ENCODE measurements at regions not wholly inside any gene's neighbourhood (a gene's known extent, or its start where the extent isn't known, plus 50 kb on each side); places are given as distances from the start of the nearest gene placed in this dataset.
"Not testable (repeated sequence)": the region's sequence is repeated elsewhere in the genome, so short reads cannot be mapped to it uniquely, and the experiment has no call there.

GRCh38 chr10:6840201-6840691, 260.2 kb upstream of the PRKCQ start:
- Histone ChIP-seq H3K4me1 (ENCODE audit: control insufficient read depth in 1 of 2, insufficient read depth in 2 of 2, low read length in 2 of 2) (no peaks in the 10 kb centered on the region), H3K36me3 (ENCODE audit: control insufficient read depth in 1 of 2, insufficient read depth in 2 of 2, low read length in 2 of 2) (no peaks in the 10 kb centered on the region), H3K4me3 (ENCODE audit: low read depth in 1 of 2, low read length in 2 of 2) (no peak overlapping the region), H3K27me3 (ENCODE audit: low read depth, low read length) (no peaks in the 10 kb centered on the region), H3K9me3 (ENCODE audit: control insufficient read depth in 1 of 2, low read length in 2 of 2) (peaks cover 0 to 3% of the 10 kb centered on the region in 2 donors), H3K27ac (ENCODE audit: low read length) (no peak overlapping the region)

- H3K27ac ChIP-seq (ENCODE audit: low read length): no peak overlapping the region
- no peaks in the 10 kb centered on the region for H3K36me3 ChIP-seq (ENCODE audit: control insufficient read depth in 1 of 2, insufficient read depth in 2 of 2, low read length in 2 of 2)
- H3K9me3 ChIP-seq (ENCODE audit: control insufficient read depth in 1 of 2, low read length in 2 of 2): no peaks in the 10 kb centered on the region
- H3K27me3 ChIP-seq (ENCODE audit: low read depth, low read length): no peaks in the 10 kb centered on the region
- H3K4me1 ChIP-seq (ENCODE audit: control insufficient read depth in 1 of 2, insufficient read depth in 2 of 2, low read length in 2 of 2): no peaks in the 10 kb centered on the region
- H3K4me3 ChIP-seq (ENCODE audit: low read depth in 1 of 2, low read length in 2 of 2): no peak overlapping the region
Observed at GRCh38 chr10:6838118-6838517, 258.0 kb upstream of the PRKCQ start.

- no peaks in the 10 kb centered on the region for H3K36me3 ChIP-seq (ENCODE audit: control insufficient read depth in 1 of 2, insufficient read depth in 2 of 2, low read length in 2 of 2)
- H3K4me1 ChIP-seq (ENCODE audit: control insufficient read depth in 1 of 2, insufficient read depth in 2 of 2, low read length in 2 of 2): no peaks in the 10 kb centered on the region
- no peaks in the 10 kb centered on the region for H3K9me3 ChIP-seq (ENCODE audit: control insufficient read depth in 1 of 2, low read length in 2 of 2)
- H3K27me3 ChIP-seq (ENCODE audit: low read depth, low read length): no peaks in the 10 kb centered on the region
- no peak overlapping the region for H3K27ac ChIP-seq (ENCODE audit: low read length)
- H3K4me3 ChIP-seq (ENCODE audit: low read depth in 1 of 2, low read length in 2 of 2): no peak overlapping the region
Observed at GRCh38 chr10:6833458-6834011, 253.5 kb upstream of the PRKCQ start.

GRCh38 chr10:6830981-6831380, 250.9 kb upstream of the PRKCQ start:
- not testable (repeated sequence) for H3K9me3 ChIP-seq (ENCODE audit: control insufficient read depth in 1 of 2, low read length in 2 of 2); H3K27me3 ChIP-seq (ENCODE audit: low read depth, low read length); H3K36me3 ChIP-seq (ENCODE audit: control insufficient read depth in 1 of 2, insufficient read depth in 2 of 2, low read length in 2 of 2); H3K4me1 ChIP-seq (ENCODE audit: control insufficient read depth in 1 of 2, insufficient read depth in 2 of 2, low read length in 2 of 2); H3K4me3 ChIP-seq (ENCODE audit: low read depth in 1 of 2, low read length in 2 of 2); H3K27ac ChIP-seq (ENCODE audit: low read length)

- H3K27ac ChIP-seq (ENCODE audit: low read length); H3K4me3 ChIP-seq (ENCODE audit: low read depth in 1 of 2, low read length in 2 of 2); H3K27me3 ChIP-seq (ENCODE audit: low read depth, low read length); H3K36me3 ChIP-seq (ENCODE audit: control insufficient read depth in 1 of 2, insufficient read depth in 2 of 2, low read length in 2 of 2); H3K9me3 ChIP-seq (ENCODE audit: control insufficient read depth in 1 of 2, low read length in 2 of 2); H3K4me1 ChIP-seq (ENCODE audit: control insufficient read depth in 1 of 2, insufficient read depth in 2 of 2, low read length in 2 of 2): not testable (repeated sequence)
Observed at GRCh38 chr10:6824793-6825192, 244.7 kb upstream of the PRKCQ start.

- Histone ChIP-seq H3K36me3 (ENCODE audit: control insufficient read depth in 1 of 2, insufficient read depth in 2 of 2, low read length in 2 of 2) (no peaks in the 10 kb centered on the region), H3K9me3 (ENCODE audit: control insufficient read depth in 1 of 2, low read length in 2 of 2) (no peaks in the 10 kb centered on the region), H3K27me3 (ENCODE audit: low read depth, low read length) (no peaks in the 10 kb centered on the region), H3K27ac (ENCODE audit: low read length) (no peak overlapping the region), H3K4me3 (ENCODE audit: low read depth in 1 of 2, low read length in 2 of 2) (no peak overlapping the region), H3K4me1 (ENCODE audit: control insufficient read depth in 1 of 2, insufficient read depth in 2 of 2, low read length in 2 of 2) (no peaks in the 10 kb centered on the region)
Observed at GRCh38 chr10:6823770-6824169, 243.7 kb upstream of the PRKCQ start.

GRCh38 chr10:6819301-6819700, 239.2 kb upstream of the PRKCQ start:
- Histone ChIP-seq H3K27me3 (ENCODE audit: low read depth, low read length) (no peaks in the 10 kb centered on the region), H3K36me3 (ENCODE audit: control insufficient read depth in 1 of 2, insufficient read depth in 2 of 2, low read length in 2 of 2) (no peaks in the 10 kb centered on the region), H3K4me1 (ENCODE audit: control insufficient read depth in 1 of 2, insufficient read depth in 2 of 2, low read length in 2 of 2) (no peaks in the 10 kb centered on the region), H3K27ac (ENCODE audit: low read length) (no peak overlapping the region), H3K4me3 (ENCODE audit: low read depth in 1 of 2, low read length in 2 of 2) (no peak overlapping the region), H3K9me3 (ENCODE audit: control insufficient read depth in 1 of 2, low read length in 2 of 2) (no peaks in the 10 kb centered on the region)

GRCh38 chr10:6817770-6818169, 237.7 kb upstream of the PRKCQ start:
- H3K27ac ChIP-seq (ENCODE audit: low read length): no peak overlapping the region
- no peaks in the 10 kb centered on the region for H3K9me3 ChIP-seq (ENCODE audit: control insufficient read depth in 1 of 2, low read length in 2 of 2)
- no peaks in the 10 kb centered on the region for H3K36me3 ChIP-seq (ENCODE audit: control insufficient read depth in 1 of 2, insufficient read depth in 2 of 2, low read length in 2 of 2)
- no peak overlapping the region for H3K4me3 ChIP-seq (ENCODE audit: low read depth in 1 of 2, low read length in 2 of 2)
- H3K27me3 ChIP-seq (ENCODE audit: low read depth, low read length): no peaks in the 10 kb centered on the region
- H3K4me1 ChIP-seq (ENCODE audit: control insufficient read depth in 1 of 2, insufficient read depth in 2 of 2, low read length in 2 of 2): no peaks in the 10 kb centered on the region

- Histone ChIP-seq H3K4me1 (ENCODE audit: control insufficient read depth in 1 of 2, insufficient read depth in 2 of 2, low read length in 2 of 2) (no peaks in the 10 kb centered on the region), H3K9me3 (ENCODE audit: control insufficient read depth in 1 of 2, low read length in 2 of 2) (no peaks in the 10 kb centered on the region), H3K36me3 (ENCODE audit: control insufficient read depth in 1 of 2, insufficient read depth in 2 of 2, low read length in 2 of 2) (no peaks in the 10 kb centered on the region), H3K4me3 (ENCODE audit: low read depth in 1 of 2, low read length in 2 of 2) (no peak overlapping the region), H3K27me3 (ENCODE audit: low read depth, low read length) (no peaks in the 10 kb centered on the region), H3K27ac (ENCODE audit: low read length) (no peak overlapping the region)
Observed at GRCh38 chr10:6815346-6815745, 235.3 kb upstream of the PRKCQ start.

- Histone ChIP-seq H3K9me3 (ENCODE audit: control insufficient read depth in 1 of 2, low read length in 2 of 2) (peaks cover 0 to 2% of the 10 kb centered on the region in 2 donors), H3K36me3 (ENCODE audit: control insufficient read depth in 1 of 2, insufficient read depth in 2 of 2, low read length in 2 of 2) (no peaks in the 10 kb centered on the region), H3K27me3 (ENCODE audit: low read depth, low read length) (no peaks in the 10 kb centered on the region), H3K4me1 (ENCODE audit: control insufficient read depth in 1 of 2, insufficient read depth in 2 of 2, low read length in 2 of 2) (no peaks in the 10 kb centered on the region), H3K27ac (ENCODE audit: low read length) (no peak overlapping the region), H3K4me3 (ENCODE audit: low read depth in 1 of 2, low read length in 2 of 2) (no peak overlapping the region)
Observed at GRCh38 chr10:6813856-6814255, 233.8 kb upstream of the PRKCQ start.

GRCh38 chr10:6813306-6813705, 233.2 kb upstream of the PRKCQ start:
- no peaks in the 10 kb centered on the region for H3K27me3 ChIP-seq (ENCODE audit: low read depth, low read length)
- H3K4me3 ChIP-seq (ENCODE audit: low read depth in 1 of 2, low read length in 2 of 2): no peak overlapping the region
- no peak overlapping the region for H3K27ac ChIP-seq (ENCODE audit: low read length)
- peaks cover 0 to 2% of the 10 kb centered on the region in 2 donors for H3K9me3 ChIP-seq (ENCODE audit: control insufficient read depth in 1 of 2, low read length in 2 of 2)
- no peaks in the 10 kb centered on the region for H3K36me3 ChIP-seq (ENCODE audit: control insufficient read depth in 1 of 2, insufficient read depth in 2 of 2, low read length in 2 of 2)
- no peaks in the 10 kb centered on the region for H3K4me1 ChIP-seq (ENCODE audit: control insufficient read depth in 1 of 2, insufficient read depth in 2 of 2, low read length in 2 of 2)

GRCh38 chr10:6811153-6811552, 231.1 kb upstream of the PRKCQ start:
- Histone ChIP-seq H3K27ac (ENCODE audit: low read length) (no peak overlapping the region), H3K4me1 (ENCODE audit: control insufficient read depth in 1 of 2, insufficient read depth in 2 of 2, low read length in 2 of 2) (no peaks in the 10 kb centered on the region), H3K4me3 (ENCODE audit: low read depth in 1 of 2, low read length in 2 of 2) (no peak overlapping the region), H3K9me3 (ENCODE audit: control insufficient read depth in 1 of 2, low read length in 2 of 2) (peaks cover 0 to 2% of the 10 kb centered on the region in 2 donors), H3K36me3 (ENCODE audit: control insufficient read depth in 1 of 2, insufficient read depth in 2 of 2, low read length in 2 of 2) (no peaks in the 10 kb centered on the region), H3K27me3 (ENCODE audit: low read depth, low read length) (no peaks in the 10 kb centered on the region)

Data from muscle layer of duodenum (tissue), 2 donors.